Stimulated activated CD8-positive, alpha-beta memory T cell treated with anti-CD3 and anti-CD28 coated beads, Interleukin-2, amount 100 ng/mL, for 48 hours (primary cell): ENCODE measurements at regions not wholly inside any gene's neighbourhood (a gene's known extent, or its start where the extent isn't known, plus 50 kb on each side); places are given as distances from the start of the nearest gene placed in this dataset.

Source experiments
- DNase-seq, 2 donors: peaks; one replicate each; pipeline ENCODE4 v3.0.0-alpha.2; 2020; ENCODE audit warnings: low read depth in 2 of 2

DNA sequence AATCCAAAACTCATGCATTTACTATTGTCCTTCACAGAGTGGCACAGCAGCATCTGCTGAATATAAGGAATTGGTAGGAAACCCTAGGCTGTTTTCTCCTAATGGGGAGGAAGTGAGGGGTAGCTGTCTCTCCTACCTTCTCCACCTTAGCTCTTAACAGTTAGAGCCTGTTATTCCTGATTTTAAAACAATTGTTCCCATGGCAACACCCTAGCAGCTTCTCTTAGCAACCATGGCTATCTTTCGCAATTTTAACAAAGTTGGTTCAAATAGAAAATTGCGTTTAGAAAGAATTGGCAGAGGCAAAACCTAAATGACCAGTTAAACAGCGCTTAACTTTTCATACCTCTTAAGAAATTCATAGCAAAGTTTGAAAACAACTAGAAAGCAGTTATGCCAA is 603.4 kb upstream of the AUTS2 start:
- DNase-seq, result no peak

DNA sequence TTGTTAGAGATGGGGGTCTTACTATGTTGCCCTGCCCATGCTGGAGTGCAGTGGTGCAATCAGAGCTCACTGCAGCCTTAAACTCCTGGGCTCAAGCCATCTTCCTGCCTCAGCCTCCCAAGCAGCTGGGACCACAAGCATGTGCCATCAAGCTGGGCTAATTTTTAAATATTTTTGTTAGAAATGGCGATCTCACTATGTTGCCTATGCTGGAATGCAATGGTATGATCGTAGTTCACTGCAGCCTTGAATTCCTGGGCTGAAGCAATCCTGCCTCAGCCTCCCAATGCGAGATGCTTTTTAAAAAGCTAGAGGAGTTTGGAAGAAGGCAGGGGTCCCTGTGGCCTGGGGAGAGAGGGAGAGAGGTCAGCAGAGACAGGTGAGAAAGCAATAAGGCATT is 600.1 kb upstream of the AUTS2 start:
- no peak for DNase-seq

DNA sequence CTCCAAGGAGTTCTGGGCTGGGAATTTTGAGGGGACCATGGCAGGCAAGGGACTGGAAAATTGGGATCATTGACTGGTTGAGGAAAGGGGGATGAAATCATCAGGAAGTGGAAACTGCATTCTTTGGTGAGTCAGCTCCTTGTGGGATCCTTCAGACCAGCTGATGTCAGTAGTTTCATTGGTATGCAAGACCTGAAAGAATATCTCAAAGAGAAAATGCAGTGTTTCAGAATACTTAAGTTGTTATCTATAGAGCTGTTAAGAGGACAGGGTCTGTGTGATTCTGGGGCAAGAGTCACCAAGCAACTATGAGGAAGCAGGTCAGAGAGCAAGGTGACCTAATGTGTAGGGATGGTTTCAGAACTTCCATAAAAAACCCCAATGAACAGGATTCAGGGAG is 595.9 kb upstream of the AUTS2 start:
- DNase-seq, result no peak

DNA sequence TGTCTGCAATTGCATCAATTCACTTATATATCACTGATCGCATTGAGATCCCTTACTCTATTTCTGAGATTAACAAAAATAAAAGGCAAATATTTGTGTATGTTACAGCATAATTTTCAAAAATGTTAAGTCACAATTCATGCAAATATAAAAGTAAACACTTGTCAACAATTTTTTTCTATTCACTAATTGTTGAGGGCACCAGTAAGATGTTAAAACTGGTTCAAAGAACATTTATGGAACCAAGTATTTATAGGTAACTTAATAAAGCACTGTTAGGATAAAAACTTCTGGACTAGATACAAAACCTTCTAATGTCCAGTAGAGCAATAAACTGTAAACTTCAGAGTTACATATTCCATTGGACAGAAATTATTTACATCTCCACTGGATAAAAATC is 586.1 kb upstream of the AUTS2 start:
- no peak for DNase-seq

DNA sequence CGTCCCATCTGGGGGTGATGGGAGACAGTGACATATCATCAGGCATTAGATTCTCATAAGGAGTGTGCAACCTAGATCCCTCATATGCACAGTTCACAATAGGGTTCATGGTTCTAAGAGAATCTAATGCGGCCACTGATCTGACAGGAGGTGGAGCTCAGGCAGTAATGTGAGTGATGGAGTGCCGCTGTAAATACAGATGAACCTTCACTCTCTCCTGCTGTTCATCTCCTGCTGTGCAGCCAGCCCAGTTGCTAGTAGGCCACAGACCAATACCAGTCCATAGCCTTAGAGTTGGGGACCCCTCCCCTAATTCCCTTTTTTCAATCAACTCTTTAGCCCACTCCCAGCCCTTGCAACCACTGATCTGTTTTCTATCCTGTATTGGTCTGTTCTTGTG is 581.1 kb upstream of the AUTS2 start:
- DNase-seq, result no peak

DNA sequence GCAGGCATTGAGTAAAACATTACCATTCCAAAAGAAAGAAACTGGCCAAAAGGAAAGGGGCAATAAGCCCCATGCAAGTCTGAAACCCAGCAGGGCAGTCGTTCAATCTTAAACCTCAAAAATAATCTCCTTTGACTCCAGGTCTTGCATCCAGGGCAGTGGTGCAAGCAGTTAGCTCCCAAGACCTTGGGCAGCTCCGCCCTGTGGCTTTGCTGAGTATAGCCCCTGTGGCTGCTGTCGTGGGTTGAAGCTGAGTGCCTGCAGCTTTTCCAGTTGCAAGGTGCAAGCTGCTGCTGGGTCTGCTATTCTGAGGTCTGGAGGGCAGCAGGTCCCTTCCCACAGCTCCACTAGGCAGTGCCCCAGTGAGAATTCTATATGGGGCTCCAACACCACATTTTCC is 580.1 kb upstream of the AUTS2 start:
- no peak for DNase-seq

DNA sequence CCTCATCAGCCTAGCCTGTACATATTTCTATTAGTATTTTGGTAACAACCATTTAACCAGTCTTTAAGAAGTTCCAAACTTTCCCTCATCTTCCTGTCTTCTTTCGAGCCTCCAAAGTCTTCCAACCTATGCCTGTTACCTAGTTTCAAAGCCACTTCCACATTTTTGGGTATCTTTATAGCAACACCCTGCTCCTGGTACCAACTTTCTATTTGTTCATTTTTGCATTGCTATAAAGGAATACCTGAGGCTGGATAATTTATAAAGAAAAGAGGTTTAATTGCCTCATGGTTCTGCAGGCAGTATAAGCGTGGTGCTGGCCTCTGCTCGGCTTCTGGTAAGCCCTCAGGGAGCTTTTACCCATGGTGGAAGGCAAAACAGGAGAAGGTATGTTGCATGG is 578.8 kb upstream of the AUTS2 start:
- no peak for DNase-seq

DNA sequence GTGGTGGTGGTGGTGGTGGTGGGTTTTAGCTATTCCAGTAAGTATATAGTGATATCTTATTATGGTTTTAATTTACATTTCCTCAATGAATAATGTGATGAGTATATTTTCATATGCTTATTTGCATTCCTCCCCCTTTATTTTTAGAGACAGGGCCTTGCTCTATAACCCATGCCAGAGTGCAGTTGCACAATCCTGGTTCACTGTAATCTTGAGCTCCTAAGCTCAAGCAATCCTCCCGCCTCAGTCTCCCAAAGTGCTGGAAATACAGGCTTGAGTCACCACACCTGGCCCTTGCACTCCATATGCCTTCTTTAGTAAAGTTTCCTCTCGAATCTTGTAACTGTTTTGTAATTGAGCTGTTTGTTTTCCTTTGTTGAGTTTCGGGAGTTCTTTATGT is 577.7 kb upstream of the AUTS2 start:
- DNase-seq, result no peak

DNA sequence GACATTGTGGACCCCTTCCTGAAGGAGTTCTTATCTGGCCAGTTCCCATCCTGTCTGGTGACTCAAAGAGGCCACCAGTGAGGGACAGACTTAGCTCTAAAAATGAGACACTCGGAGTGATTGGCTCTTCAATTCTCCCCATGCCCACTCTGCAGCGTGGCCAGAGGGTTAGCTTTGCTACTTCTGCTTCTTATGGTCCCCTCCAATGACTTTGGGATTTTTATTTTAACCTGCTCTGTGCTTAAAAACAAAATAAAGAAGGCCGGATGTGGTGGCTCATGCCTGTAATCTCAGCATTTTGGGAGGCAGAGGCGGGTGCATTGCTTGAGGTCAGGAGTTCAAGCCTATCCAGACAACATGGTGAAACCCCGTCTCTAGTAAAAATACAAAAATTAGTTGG is 573.0 kb upstream of the AUTS2 start:
- no peak for DNase-seq

DNA sequence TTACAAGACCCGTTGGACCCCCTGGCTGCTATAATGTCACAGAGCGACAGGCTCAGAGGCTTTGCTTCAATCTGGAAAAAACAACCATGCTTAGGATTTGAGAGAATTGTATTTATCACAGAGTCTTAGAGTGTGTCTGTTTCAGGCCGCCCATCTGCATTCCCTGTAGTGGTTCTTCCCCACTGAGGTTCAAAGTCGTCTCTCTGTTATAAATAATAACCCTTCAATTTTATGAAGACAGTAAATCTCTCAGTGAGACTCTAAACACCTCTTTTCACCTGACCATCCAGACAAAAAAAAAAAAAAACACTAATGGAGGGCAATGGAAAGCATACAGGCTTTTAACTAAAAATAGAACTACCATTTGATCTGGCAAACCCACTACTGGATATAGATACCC is 565.4 kb upstream of the AUTS2 start:
- DNase-seq, result no peak

DNA sequence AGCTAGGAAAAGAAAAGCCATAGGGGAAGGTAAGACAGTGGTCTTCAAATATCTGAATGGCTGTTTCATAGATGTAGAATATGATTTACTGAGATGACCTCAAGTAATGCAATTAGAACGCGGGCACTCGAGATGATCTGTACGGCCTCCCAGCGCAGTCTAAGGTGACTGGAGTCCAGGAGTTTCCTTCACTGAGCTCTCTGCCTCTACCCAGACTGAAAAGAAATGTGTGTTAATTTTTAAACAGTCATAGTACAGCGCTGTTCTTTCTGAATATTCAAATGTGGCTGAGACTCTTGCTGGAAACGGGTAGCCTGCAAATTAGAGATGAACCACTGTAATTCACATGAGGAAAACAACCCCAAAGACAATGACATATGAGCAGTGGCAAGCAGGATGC is 562.4 kb upstream of the AUTS2 start:
- DNase-seq, result no peak

DNA sequence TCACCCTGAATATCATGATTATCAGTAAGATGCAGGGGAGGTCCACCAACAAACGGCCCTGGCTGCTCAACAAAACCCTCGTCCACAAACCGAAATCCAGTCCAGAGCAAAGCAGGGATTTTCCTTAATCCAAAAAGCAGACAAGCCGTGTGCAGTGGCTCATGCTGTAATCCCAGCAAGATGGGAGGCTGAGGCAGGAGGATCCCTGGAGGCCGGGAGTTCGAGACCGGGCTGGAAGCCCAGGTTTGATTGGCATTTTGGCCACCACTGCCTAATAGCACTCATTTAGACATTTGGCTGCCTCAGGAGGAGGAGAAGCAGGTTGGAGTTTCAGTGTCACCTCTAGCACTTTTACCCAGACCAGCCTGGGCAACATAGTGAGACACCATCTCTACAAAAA is 562.0 kb upstream of the AUTS2 start:
- no peak for DNase-seq

DNA sequence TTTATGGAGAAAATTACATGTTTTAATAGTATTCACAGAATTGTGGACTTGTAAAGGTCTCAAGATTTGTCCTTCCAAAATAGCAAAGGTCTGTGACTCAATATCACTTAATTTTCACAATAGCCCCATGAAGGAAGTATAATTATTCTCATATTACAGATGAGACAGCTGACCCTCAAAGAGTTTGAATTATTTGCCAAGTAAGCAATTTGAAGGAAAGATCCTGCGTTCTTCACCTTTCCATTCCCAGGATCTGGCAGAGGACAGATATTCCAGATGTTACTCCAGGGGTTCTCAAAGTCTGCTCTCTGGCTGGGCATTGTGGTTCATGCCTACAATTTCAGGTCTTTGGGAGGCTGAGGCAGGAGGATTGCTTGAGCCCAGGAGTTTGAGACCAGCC is 559.4 kb upstream of the AUTS2 start:
- DNase-seq, result no peak

DNA sequence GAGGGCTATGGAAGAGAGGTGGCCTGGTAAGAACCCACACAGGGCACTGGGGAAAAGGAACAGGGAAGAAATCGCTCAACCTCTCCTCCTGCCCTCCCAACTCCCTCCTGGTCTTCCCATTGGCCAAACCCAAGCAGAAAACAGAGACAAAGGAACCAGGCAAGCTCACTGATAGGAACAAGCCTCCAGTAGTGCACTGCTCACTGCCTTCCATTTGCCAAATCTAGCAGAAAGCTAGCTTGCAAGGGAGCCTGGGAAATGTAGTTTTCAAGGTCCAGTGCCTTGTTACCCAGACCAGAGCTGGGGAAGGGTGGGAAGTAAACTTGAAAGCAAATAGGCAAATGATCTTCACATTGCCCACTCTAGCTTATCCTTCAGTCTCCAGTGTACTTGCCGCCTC is 556.1 kb upstream of the AUTS2 start:
- no peak for DNase-seq

DNA sequence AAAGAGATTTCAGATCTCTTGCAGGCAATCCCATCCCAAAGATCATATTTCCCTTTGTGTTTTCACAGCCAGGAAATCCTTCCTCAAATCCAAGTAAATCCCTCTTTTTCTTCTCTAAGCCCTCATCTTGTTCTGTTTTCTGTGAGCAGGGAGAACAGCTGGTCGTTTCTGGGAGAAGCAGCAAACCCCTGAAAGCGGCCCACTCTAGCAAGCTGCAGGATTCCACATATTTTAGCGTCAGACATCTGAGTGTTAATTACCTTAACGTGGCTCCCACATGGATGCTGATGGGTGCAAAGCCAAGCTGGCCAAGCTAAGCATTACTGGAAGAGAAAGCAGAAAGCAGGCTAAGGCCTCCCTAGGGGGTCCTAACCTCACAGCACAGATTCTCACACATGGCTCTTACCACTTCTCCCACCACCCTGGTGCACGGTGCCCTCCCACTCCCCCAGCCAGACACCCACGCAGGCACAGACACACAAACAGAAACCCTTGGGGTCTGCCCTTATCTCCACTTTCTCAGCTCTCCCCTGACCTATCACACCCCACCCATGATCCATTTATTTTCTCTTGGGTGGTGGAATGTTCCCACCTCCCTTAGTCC is 551.0 kb upstream of the AUTS2 start:
- DNase-seq, result no peak

DNA sequence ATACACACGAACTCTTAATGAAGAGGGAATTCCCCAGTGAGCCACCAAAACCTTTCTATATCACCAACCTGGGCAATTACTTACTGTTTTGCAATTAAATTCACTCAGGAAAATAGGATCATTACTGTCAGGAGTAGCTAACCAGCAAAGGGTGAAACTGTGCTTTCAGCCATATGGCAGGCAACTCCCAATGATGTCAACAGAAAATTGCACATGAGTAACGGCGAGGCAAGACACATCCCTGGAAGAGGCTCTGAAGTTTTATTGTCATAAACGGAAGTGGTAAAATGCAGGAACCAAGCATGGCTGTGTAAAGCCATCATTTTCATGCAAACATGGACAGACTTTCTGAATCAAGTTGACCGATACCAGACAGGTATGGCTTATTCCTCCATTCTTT is 548.9 kb upstream of the AUTS2 start:
- DNase-seq, result no peak

DNA sequence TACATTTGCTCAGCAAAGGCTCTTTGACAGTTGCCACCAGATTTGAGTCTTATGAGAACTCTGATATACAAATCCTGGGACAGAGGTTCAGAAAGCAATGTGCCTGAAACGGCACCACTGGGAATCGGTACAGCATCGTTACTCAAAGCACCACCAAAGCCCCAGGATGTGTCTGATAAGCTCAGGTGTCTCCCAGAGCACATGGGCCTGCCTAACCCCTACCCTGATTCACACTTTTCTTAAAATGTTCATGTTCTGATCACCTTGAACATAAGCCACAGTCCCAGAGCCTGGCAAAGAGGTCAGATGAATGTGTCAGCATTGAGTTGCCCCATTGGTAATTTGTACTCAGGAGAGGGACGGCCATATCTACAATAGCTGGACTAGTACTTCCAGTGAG is 545.8 kb upstream of the AUTS2 start:
- DNase-seq, result no peak

DNA sequence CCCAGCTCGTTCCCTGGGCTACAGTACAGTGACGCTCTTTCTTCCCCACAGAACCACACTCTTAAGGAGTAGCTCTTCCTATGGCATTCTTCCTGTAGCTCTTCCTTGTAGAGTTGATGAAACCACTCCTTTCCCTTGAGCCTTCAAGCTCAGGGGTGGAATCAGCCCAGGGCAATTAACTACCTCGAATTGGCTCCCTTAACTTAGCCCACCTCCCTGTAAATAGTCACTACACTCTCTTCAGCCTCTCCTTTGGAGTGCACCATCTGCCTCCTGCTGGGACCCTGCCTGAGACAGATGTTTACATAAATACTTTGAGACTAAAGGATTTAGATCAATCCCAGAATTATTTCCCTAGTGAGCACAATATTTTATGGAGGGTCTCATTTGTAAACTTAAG is 537.8 kb upstream of the AUTS2 start:
- DNase-seq, result no peak

DNA sequence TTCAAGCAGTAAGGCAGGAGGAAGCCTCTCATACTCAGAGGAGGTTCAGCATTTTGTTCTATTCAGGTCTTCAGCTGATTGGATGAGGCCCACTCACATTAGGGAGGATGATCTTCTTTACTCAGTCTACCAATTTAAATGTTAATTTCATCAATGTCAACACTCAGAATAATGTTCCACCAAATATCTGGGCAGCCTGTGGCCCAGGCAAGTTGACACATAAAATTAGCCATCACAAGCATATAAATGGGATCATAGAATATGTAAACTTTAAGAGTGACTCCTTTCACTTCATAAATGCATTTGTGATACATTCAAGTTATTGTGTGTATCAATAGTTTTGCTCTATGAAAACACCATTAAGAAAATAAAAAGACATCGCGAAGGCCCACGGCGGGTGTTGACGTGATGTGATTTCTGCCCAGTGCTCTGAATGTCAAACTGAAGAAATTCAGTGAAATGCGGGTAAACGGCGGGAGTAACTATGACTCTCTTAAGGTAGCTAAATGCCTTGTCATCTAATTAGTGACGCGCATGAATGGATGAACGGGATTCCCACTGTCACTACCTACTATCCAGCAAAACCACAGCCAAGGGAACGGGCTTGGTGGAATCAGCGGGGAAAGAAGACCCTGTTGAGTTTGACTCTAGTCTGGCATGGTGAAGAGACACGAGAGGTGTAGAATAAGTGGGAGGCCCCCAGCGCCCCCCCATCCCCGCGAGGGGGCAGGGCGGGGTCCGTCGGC is 536.1 kb upstream of the AUTS2 start:
- no peak for DNase-seq

DNA sequence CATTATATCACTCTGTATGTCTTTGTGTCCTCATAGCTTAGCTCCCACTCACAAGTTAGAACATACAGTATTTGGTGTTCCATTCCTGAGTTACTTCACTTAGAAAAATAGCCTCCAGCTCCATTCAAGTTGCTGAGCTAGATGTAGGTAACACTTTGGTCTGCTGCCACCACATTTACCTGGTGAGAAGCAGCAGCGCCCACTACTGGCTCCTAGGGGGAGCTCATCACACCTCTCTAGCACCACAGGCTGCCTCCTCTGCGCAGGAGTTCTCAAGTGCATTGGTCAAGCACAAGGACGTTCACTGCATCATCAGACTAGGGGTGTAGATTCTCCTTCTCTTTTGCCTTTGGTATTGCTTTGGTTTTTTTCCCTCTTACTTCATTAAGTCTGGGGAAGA is 530.9 kb upstream of the AUTS2 start:
- DNase-seq, result no peak

DNA sequence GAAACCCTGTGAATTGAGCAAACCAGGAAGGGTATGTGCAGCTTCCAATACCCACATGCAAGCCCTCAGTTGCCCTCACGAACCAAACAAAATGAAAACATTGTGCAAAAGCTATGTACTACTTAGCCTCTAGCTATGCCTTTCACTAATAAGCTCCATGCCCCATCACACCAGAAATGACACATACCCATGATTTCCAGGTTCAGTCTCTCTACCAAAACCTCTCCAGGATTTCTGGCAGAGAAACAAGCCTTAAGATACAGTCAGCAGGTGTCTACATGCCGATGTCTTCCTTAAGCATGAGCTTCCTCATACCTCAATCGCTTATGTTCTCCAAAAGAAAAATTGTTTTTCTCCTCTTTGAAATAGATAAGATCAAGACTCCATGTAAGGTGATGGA is 527.8 kb upstream of the AUTS2 start:
- DNase-seq, result no peak

DNA sequence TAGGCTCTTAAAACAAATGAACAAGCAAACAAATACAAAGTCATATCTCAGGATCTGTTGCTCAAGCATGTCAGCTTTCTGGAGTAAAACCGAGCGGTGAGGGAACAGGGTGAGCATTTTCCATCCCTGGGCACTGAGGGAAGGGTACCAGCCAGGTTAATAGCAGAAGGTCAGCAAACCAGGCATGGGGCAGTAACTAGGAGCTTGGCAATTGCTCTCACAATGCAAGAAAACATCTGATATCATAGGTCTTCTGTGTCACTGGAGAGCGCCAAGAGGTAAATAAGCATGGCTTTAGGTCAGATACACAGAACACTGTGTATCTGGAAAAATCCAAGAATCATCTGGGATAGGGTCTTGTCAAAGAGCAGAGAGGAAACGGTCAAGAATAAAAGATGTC is 521.7 kb upstream of the AUTS2 start:
- DNase-seq, result no peak

DNA sequence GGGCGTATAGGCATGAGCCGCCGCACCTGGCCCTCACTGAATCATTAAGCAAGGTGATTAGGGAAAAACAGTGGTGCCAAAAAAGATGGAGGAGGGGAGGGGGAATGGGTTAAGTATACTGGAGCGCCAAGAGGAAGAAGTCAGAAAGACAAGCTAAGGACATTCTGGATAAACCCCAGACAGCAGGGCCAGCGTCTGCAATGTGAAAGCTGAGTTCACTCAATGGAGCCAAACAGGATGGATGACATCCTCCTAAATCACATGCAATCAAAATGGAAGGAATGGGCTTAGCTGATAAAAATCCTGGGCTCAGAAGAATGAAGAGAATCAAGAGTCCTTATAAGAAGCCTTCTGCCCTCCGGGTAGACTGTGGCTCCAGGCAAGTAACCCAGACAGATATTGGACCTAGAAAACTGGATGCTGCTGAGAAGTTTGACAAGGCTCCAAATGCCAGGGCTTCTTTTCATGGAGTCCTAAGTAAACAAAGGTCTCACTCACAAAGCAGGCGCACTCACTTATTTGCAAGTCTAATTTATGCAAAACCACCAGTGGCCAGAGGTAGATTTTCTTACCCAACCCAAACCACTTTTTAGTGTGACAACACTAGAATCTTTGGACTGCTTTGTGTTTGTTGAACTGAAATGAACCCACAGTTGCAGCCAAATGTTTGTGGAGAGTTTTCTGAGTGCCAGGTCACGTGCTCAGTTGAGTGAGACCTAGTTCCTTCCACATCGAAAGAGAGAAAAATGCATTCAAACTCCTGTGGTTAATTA is 519.1 kb upstream of the AUTS2 start:
- DNase-seq, result no peak
